ENCODE measurements at regions not wholly inside any gene's neighbourhood (a gene's known extent, or its start where the extent isn't known, plus 50 kb on each side); places are given as distances from the start of the nearest gene placed in this dataset.

DNA sequence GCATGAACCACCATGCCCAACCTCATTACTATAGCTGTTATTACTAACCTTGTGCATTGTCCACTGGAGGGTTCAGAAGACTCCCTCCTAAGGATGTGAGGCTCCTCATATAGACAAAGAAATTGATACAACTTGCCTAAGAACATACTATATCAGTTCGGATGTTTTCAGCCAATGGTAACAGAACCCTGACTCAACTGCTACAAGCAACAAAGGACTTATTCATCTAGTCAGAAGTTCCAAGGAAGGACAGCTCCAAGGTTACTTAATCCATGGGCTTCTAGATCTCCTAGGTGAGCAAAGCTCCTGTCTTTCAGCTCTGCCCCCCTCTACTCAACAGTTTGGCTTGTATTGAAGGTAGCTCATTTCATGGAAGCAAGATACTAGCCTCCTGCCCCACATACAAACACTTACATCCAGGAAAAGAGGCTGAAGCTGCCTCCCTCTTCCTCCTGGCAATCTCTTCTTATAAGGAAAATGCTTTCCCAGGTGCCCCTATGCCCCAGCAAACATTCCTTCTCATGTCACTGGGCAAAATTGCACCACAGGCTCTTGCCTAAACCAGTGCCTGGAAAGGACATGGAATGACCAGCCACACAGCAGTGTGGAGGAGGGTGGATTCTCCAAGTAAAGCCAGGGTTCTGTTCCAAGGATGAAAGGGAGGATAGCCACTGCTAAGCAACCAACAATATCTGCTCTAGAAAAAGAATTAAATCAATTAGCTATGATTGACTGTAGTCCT, 497.8 kb downstream of the FOXO1 start:
- Histone ChIP-seq H2AFZ (ENCODE audit: insufficient read depth, low read depth, low read length, poor library complexity, severe bottlenecking) (no peak overlapping the region), H3K27me3 (ENCODE audit: control insufficient read depth in 2 of 2, insufficient read depth in 2 of 2, low read length in 2 of 2) (peaks cover 5 to 14% of the 10 kb centered on the region in 2 donors), H3K36me3 (replicated peaks in 1 of 2; ENCODE audit: control insufficient read depth in 1 of 2, insufficient read depth in 2 of 2, low read length in 2 of 2) (no peaks in the 10 kb centered on the region), H3K79me2 (ENCODE audit: insufficient read depth, low read length) (no peaks in the 10 kb centered on the region), H3K27ac (ENCODE audit: low read depth in 1 of 2, low read length in 2 of 2) (no peak overlapping the region), H3K9me3 (replicated peaks in 1 of 2; ENCODE audit: control insufficient read depth in 1 of 2, insufficient read depth in 1 of 2, low read length in 2 of 2) (no peaks in the 10 kb centered on the region), H3K4me2 (replicated peaks; ENCODE audit: extremely low read depth, low read length, poor library complexity, severe bottlenecking) (no peak overlapping the region), H4K20me1 (ENCODE audit: insufficient read depth, low read length) (no peaks in the 10 kb centered on the region), H3K4me1 (ENCODE audit: control insufficient read depth in 1 of 2, insufficient read depth in 2 of 2, low read length in 2 of 2) (no peaks in the 10 kb centered on the region), H3K9ac (ENCODE audit: insufficient read depth, low read length, poor library complexity, severe bottlenecking) (no peak overlapping the region), H3K4me3 (replicated peaks in 1 of 3; ENCODE audit: low read depth in 2 of 3, low read length in 3 of 3) (no peak overlapping the region)
- H3K36me3 Mint-ChIP-seq = no peaks in the 10 kb centered on the region
- no peaks in the 10 kb centered on the region for H3K4me1 Mint-ChIP-seq
- no CpG with 5 or more reads among the region's 1 CpG for WGBS (ENCODE audit: insufficient coverage)
- DNase-seq = no peak
- intact Hi-C loops (cut with micrococcal nuclease) = no loop called here
- TF ChIP-seq, protein P1, sequence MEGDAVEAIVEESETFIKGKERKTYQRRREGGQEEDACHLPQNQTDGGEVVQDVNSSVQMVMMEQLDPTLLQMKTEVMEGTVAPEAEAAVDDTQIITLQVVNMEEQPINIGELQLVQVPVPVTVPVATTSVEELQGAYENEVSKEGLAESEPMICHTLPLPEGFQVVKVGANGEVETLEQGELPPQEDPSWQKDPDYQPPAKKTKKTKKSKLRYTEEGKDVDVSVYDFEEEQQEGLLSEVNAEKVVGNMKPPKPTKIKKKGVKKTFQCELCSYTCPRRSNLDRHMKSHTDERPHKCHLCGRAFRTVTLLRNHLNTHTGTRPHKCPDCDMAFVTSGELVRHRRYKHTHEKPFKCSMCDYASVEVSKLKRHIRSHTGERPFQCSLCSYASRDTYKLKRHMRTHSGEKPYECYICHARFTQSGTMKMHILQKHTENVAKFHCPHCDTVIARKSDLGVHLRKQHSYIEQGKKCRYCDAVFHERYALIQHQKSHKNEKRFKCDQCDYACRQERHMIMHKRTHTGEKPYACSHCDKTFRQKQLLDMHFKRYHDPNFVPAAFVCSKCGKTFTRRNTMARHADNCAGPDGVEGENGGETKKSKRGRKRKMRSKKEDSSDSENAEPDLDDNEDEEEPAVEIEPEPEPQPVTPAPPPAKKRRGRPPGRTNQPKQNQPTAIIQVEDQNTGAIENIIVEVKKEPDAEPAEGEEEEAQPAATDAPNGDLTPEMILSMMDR (IDR thresholded peaks at IDR 0.05) = no peak
- H3K9me3 Mint-ChIP-seq = peaks cover 0 to 6% (median 3%) of the 10 kb centered on the region in 7 donors
- no peak overlapping the region for H3K27ac Mint-ChIP-seq
- H3K27me3 Mint-ChIP-seq (ENCODE audit: low read depth in 3 of 3) = peaks cover 17 to 29% (median 24%) of the 10 kb centered on the region in 3 donors
- no peak overlapping the region for H3K4me3 Mint-ChIP-seq

DNA sequence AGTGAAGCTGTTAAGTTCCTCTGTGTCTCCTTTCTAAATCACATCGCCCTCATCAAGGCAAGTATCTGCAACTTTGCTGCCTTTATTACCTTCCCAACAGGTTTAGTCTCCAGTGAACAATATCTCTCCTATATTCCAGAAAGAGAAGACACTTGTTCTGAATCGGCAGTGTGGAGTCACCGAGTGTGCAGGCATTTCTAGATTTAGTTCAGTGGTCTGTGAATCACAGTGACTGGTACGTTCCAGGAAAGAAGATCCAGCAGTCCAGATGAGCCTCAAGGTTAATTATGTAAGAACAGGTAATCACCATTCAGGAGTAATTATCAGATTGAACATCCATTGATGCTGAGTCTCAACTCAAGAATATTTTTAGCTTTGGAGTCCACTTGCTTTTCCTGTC, 497.0 kb downstream of the FOXO1 start:
- H3K36me3 Mint-ChIP-seq = no peaks in the 10 kb centered on the region
- no peak overlapping the region for H3K4me3 Mint-ChIP-seq
- Histone ChIP-seq H3K4me1 (ENCODE audit: control insufficient read depth in 1 of 2, insufficient read depth in 2 of 2, low read length in 2 of 2) (no peaks in the 10 kb centered on the region), H3K79me2 (ENCODE audit: insufficient read depth, low read length) (no peaks in the 10 kb centered on the region), H3K9me3 (replicated peaks in 1 of 2; ENCODE audit: control insufficient read depth in 1 of 2, insufficient read depth in 1 of 2, low read length in 2 of 2) (no peaks in the 10 kb centered on the region), H3K36me3 (replicated peaks in 1 of 2; ENCODE audit: control insufficient read depth in 1 of 2, insufficient read depth in 2 of 2, low read length in 2 of 2) (no peaks in the 10 kb centered on the region), H3K27me3 (ENCODE audit: control insufficient read depth in 2 of 2, insufficient read depth in 2 of 2, low read length in 2 of 2) (peaks cover 5 to 16% of the 10 kb centered on the region in 2 donors), H3K4me3 (replicated peaks in 1 of 3; ENCODE audit: low read depth in 2 of 3, low read length in 3 of 3) (no peak overlapping the region), H3K4me2 (replicated peaks; ENCODE audit: extremely low read depth, low read length, poor library complexity, severe bottlenecking) (no peak overlapping the region), H4K20me1 (ENCODE audit: insufficient read depth, low read length) (no peaks in the 10 kb centered on the region), H3K27ac (ENCODE audit: low read depth in 1 of 2, low read length in 2 of 2) (no peak overlapping the region), H2AFZ (ENCODE audit: insufficient read depth, low read depth, low read length, poor library complexity, severe bottlenecking) (no peak overlapping the region), H3K9ac (ENCODE audit: insufficient read depth, low read length, poor library complexity, severe bottlenecking) (no peak overlapping the region)
- intact Hi-C loops (cut with micrococcal nuclease) = no loop called here
- DNase-seq = no peak
- peaks cover 0 to 6% (median 3%) of the 10 kb centered on the region in 7 donors for H3K9me3 Mint-ChIP-seq
- H3K27me3 Mint-ChIP-seq (ENCODE audit: low read depth in 3 of 3) = peaks cover 17 to 29% (median 27%) of the 10 kb centered on the region in 3 donors
- 100% methylated on average over 2 of the region's 4 CpGs for WGBS (ENCODE audit: insufficient coverage)
- TF ChIP-seq, protein P1 (IDR thresholded peaks at IDR 0.05) = no peak
- H3K4me1 Mint-ChIP-seq = no peaks in the 10 kb centered on the region
- no peak overlapping the region for H3K27ac Mint-ChIP-seq
